ENCODE measurements at regions not wholly inside any gene's neighbourhood (a gene's known extent, or its start where the extent isn't known, plus 50 kb on each side); places are given as distances from the start of the nearest gene placed in this dataset.
A peak's percentile ranks its signal among the peaks of the same experiment; 100 is the strongest.

- DNase-seq (no peak), ATAC-seq (no peak)
These were observed 253.8 kb downstream of the TNS1 start for GRCh38 chr2:217749008-217749407.

DNA sequence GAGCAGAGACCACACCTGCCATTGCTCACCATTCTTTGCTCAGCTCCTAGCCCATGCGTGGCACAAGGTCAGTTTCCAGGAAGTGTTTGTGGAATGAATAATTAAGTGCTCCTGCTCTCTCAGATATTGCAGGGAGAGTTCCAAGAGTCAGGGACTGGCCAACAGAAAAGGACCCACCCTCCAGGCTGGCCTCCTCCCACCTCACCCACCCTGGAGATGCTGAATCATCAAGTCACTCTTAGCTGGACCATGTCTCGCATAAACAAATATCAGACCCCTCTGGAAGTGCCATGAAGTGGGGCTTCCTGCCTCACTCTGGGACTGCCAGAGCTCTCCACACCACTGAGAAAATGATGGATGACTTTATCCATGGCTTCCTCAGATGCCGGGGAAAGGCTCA is 256.0 kb downstream of the TNS1 start:
- no peak for DNase-seq
- ATAC-seq = no peak

- DNase-seq (no peak), ATAC-seq (no peak)
These were observed 258.6 kb downstream of the TNS1 start for GRCh38 chr2:217743966-217744761.

GRCh38 chr2:217743407-217743806 is 259.4 kb downstream of the TNS1 start:
- DNase-seq (no peak), ATAC-seq (no peak)

GRCh38 chr2:217742841-217743240 is 260.0 kb downstream of the TNS1 start:
- ATAC-seq (no peak), DNase-seq (no peak)

DNA sequence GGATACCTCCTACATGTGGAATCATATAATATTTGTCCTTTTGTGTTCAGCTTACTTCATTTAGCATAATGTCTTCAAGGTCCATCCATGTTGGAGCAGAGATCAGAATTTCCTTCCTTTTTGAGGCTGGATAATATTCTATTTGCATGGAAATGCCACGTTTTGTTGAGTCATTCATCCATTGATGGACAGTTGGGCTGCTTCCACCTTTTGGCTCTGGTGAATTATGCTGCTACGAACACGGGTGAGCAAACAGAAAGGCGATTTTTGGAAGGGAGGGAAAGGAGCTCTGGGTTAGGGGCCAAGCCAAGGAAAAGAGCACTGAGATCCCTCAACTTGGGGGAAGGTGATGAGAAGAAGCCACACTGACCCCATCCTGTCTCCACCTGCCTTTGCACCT is 260.5 kb downstream of the TNS1 start:
- DNase-seq (no peak), ATAC-seq (no peak)

- ATAC-seq = no peak
These were observed 261.3 kb downstream of the TNS1 start for GRCh38 chr2:217741381-217741955.

DNA sequence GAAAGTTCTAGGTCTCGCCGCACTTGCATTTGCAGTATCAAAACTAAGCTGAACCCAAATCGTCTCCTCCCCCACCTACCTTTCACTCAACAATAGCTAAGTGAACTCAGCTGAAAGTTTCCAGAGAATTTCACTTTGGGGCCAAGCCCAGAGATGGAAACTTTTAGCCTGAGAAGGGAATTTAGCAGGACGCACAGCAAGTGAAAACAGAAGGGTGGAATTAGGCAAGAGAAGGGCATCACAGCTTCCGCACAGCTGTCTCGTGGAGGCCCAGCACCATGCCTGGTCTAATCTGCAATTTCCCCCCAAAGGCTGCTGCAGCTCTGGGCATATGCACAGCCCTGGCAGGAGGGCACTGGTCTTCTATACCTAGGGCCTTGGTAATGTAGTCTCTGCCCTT is 262.0 kb downstream of the TNS1 start:
- DNase-seq (no peak), ATAC-seq (no peak)

More at GRCh38 chr2:217741381-217741955, 261.3 kb downstream of the TNS1 start:
- no peak for DNase-seq

GRCh38 chr2:217740178-217740577 is 262.6 kb downstream of the TNS1 start:
- DNase-seq (no peak), ATAC-seq (no peak)

- DNase-seq (no peak), ATAC-seq (no peak)
These were observed 263.1 kb downstream of the TNS1 start for GRCh38 chr2:217739741-217740140.

GRCh38 chr2:217738061-217738460 is 264.7 kb downstream of the TNS1 start:
- DNase-seq (no peak), ATAC-seq (no peak)

DNA sequence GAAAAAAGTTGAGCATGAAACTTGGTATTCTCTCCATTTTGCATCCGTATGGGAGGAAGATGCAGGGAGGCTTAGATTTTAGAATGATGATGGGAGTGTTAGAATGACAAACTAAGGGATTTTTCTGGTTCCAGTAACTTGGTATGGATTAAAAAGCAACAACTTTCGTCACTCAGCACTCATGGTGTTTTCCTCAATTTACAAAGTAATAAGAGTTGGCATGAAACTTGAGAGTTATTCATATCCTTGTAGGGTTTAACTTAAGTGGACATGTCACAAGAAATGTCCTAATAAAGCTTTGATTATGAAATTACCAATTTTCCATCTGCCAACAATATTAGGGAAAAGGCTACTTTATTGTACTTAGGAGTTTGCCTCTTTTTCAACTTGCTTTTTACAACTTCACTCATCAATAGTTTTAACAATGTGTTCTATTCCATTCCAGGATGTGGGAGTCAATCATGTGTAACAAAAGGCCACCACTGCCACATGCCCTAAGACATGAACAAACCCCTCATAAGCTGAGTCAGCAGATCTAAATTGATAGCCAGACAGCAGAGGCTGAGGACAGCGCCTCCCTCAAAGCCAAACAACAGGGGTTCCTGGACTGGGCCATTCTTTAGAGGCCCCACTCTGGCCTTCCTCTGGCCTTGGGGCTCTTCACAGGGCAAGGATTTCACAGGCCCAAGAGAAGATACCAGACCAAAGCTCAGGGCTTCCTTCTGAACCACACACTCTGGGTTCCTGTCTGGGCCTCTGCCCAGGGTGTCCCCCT is 265.8 kb downstream of the TNS1 start:
- ATAC-seq (no peak), DNase-seq (no peak)

DNA sequence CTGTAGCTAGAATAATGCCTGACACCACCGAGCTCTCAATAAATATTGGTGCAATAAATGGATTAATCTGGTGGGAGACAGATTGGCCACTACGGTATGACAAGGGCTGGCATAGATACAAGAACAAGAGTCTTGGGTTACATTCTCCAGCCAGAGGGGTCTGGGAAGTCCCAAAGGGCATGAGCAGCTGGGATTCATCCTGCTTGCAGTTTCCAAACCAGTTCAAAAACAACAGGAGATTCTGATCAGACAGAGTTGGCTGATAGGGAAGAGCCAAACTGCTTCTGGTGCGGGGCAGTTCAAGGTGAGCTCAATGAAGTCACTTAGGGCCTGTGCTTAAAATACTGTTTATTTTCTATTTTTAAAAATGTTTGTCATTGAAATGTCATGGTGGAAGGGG is 266.9 kb downstream of the TNS1 start:
- no peak for DNase-seq
- ATAC-seq = no peak

GRCh38 chr2:217735034-217735433 is 267.8 kb downstream of the TNS1 start:
- DNase-seq = no peak
- ATAC-seq = peak; percentile 17

- ATAC-seq (no peak), DNase-seq (no peak)
These were observed 269.3 kb downstream of the TNS1 start for GRCh38 chr2:217733461-217733860.

- DNase-seq (no peak), ATAC-seq (no peak)
These were observed 269.8 kb downstream of the TNS1 start for GRCh38 chr2:217732992-217733391.

DNA sequence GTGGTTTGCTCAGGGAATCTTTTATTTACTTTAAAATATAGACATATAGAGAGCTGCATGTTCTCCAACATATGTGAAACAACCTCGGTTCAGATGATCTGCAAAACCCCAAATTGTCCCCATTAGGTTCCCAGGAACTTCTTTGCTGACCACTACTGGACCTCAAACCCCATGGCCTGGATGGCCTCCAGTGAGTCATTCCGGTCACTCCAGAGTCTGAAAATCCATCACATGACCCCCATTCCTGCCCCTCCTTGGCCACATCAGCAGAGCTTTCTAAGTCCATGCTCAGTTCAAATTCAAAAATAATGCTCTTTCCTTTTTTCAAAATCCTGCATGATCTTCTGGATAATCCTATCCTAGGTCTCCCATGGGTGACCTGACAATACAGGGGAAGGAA is 271.0 kb downstream of the TNS1 start:
- no peak for DNase-seq
- no peak for ATAC-seq

DNA sequence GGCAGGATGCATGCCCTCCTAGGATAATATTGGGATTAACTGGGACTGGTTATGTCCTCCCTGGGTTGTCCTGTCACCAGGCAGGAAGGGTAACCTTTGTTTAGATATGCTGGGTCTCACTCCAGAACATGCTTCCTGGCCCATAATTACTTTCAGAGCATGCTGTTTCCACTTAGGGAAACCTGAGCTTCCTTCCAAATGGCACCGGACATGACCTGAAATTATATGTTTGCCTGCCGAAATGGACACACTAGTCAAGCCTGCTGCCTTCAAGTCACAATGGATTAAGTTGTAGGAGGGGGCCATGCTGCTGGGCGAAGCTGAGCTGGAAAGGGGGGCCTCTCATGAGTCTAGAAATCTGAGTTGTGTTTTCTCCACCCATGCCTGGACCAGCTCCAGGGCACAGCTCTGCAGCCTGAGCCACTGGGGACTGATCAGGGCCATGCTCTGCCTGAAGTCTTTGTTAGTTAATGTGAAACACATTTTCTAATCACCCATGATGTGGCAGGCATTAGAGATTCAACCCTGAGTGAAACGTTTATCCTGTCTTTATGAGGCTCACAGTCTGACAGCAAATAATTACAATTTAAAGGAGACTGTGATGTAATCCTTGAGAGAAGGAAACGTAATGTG is 273.3 kb downstream of the TNS1 start:
- ATAC-seq = no peak
- DNase-seq = no peak

GRCh38 chr2:217727801-217728200 is 275.0 kb downstream of the TNS1 start:
- DNase-seq (no peak), ATAC-seq (no peak)

- DNase-seq = no peak
- no peak for ATAC-seq
These were observed 277.4 kb downstream of the TNS1 start for GRCh38 chr2:217725409-217725808.

- DNase-seq (no peak), ATAC-seq (no peak)
These were observed 278.3 kb downstream of the TNS1 start for GRCh38 chr2:217724471-217724870.

GRCh38 chr2:217723981-217724380 is 278.8 kb downstream of the TNS1 start:
- ATAC-seq (no peak), DNase-seq (no peak)
